Muscle of leg (tissue), 3 donors: ENCODE measurements at regions not wholly inside any gene's neighbourhood (a gene's known extent, or its start where the extent isn't known, plus 50 kb on each side); places are given as distances from the start of the nearest gene placed in this dataset.

ENCODE experiments used
- DNase-seq: peaks from one replicate; pipeline ENCODE4 v3.0.0; 2013
- H3K27ac ChIP-seq: one replicate; pipeline ENCODE4 v1.5.1; 2013; ENCODE audit warnings: mild to moderate bottlenecking, low read length, control low read depth
- H3K27me3 ChIP-seq: one replicate; pipeline ENCODE4 v1.6.1; 2013; ENCODE audit warnings: low read length; ENCODE audit not compliant: control insufficient read depth, insufficient read depth
- H3K36me3 ChIP-seq: one replicate; pipeline ENCODE4 v1.6.1; 2013; ENCODE audit warnings: low read length; ENCODE audit not compliant: control insufficient read depth, insufficient read depth
- H3K4me1 ChIP-seq: one replicate; pipeline ENCODE4 v1.6.1; 2013; ENCODE audit warnings: low read length; ENCODE audit not compliant: control insufficient read depth, insufficient read depth
- H3K4me3 ChIP-seq: one replicate; pipeline ENCODE4 v1.5.1; 2013; ENCODE audit warnings: low read length, control low read depth
- H3K9me3 ChIP-seq: replicated peaks from 2 replicates; pipeline ENCODE4 v1.6.1; 2013; ENCODE audit warnings: low read depth, low read length; ENCODE audit not compliant: control insufficient read depth
- WGBS: methylation state at CpG from one replicate; pipeline ENCODE4 v1.1.5; 2013; ENCODE audit warnings: missing lambda C conversion rate; ENCODE audit not compliant: insufficient coverage; 5-methylcytosine and 5-hydroxymethylcytosine counted together

GRCh38 chr2:234189786-234190300, 139.3 kb downstream of the SPP2 start:
- no peaks in the 10 kb centered on the region for H3K9me3 ChIP-seq
- WGBS: 75% methylated on average over 4 of the region's 6 CpGs

DNA sequence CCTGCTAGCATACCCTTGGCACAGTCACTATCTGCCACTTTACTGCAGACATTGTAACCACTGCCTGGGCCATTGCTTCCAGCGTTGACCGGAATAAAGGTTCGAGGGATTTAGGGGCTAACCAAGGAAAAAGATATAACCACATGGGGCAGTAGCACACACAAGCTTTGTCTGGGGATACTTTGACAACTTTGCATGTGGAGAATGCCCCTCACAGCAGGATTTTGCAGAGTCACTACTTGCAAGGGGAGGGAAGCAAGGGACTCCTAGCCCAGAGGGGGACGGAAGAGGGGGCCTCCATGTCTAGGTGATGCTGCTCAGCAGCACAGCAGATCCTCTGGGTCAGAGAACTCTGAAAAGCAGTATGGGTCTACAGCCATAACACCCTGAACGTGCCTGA, 138.7 kb downstream of the SPP2 start:
- no peak overlapping the region for H3K27ac ChIP-seq
- no peak for DNase-seq
- no peaks in the 10 kb centered on the region for H3K36me3 ChIP-seq
- WGBS: 76% methylated on average over 2 of the region's 5 CpGs
- H3K9me3 ChIP-seq: no peaks in the 10 kb centered on the region
- H3K27me3 ChIP-seq: peaks cover 6% of the 10 kb centered on the region
- H3K4me3 ChIP-seq: no peak overlapping the region
- H3K4me1 ChIP-seq: no peaks in the 10 kb centered on the region

More at GRCh38 chr2:234189786-234190300, 139.3 kb downstream of the SPP2 start:
- no peak for DNase-seq
- H3K27me3 ChIP-seq: peaks cover 4% of the 10 kb centered on the region
- no peak overlapping the region for H3K27ac ChIP-seq
- H3K36me3 ChIP-seq: no peaks in the 10 kb centered on the region
- H3K4me1 ChIP-seq: no peaks in the 10 kb centered on the region
- no peak overlapping the region for H3K4me3 ChIP-seq

DNA sequence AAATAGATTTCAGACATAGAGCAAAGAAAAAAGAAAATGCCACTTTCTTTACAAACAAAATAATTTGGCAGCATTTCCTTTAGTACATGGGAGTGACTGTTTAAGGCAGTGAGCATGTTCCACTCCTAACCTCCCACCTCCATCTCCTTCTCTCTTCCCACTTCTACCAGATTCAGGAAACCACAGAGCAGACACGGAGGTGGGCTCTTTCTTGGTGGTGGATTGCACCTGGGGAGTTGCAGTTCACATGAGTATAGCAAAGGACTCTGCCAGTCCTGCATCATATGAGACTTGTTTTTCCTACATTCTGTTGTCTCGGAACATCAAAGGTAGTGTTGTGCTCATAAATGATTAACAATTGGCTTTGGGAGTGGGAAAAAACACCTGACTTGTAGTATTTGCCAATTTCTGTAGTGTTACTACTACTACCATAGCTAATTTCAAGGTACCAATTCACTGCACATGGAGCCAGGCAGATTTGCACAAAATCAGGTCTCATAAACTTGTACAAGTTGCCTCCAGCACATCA, 137.2 kb downstream of the SPP2 start:
- no CpG with 5 or more reads among the region's 2 CpGs for whole genome bisulfite sequencing
- H3K27me3 ChIP-seq: peaks cover 6% of the 10 kb centered on the region

DNA sequence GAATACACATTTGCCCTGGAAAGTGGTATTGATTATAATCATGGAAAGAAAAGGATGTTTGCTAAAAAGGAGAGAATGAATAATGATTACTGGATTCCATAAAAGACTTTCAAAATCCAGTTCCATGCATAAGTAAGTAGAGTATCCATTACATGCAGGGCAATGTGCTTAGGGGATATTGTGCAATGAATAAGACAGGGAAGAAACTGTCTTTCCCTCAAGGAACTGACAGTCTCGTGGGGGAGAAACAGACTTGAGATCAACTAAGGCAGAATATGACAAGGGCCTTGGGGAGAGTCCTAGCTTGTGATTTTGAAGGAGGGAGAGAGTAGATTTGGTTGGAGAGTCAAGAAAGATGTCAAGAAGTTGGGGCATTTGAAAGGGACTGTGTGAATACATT, 130.6 kb downstream of the SPP2 start:
- Histone ChIP-seq H3K9me3 (no peaks in the 10 kb centered on the region), H3K4me3 (no peak overlapping the region), H3K36me3 (no peaks in the 10 kb centered on the region), H3K4me1 (no peaks in the 10 kb centered on the region), H3K27ac (no peak overlapping the region), H3K27me3 (peaks cover 7% of the 10 kb centered on the region)
- 57% methylated on average over 1 of the region's 1 CpG for WGBS
- DNase-seq: no peak

More for the DNA sequence above, 137.2 kb downstream of the SPP2 start:
- H3K27ac ChIP-seq: no peak overlapping the region
- no peak for DNase-seq
- H3K9me3 ChIP-seq: no peaks in the 10 kb centered on the region
- no peaks in the 10 kb centered on the region for H3K4me1 ChIP-seq
- H3K36me3 ChIP-seq: no peaks in the 10 kb centered on the region
- no peak overlapping the region for H3K4me3 ChIP-seq

DNA sequence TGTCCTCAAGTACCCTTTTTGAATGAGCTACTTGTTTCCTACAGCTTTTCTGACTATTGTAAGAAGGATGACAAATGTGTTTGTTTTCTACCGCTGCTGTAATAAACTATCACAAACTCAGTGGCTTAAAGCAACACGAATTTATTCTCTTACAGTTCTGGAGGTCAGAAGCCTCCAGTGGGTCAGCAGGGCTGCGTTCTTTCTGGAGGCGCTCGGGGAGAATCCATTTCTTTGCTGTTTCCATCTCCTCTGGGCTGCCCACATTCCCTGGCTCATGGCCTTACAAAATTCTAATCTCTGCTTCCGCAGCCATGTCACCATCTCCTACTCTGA, 128.5 kb downstream of the SPP2 start:
- Histone ChIP-seq H3K9me3 (no peaks in the 10 kb centered on the region), H3K4me3 (no peak overlapping the region), H3K36me3 (no peaks in the 10 kb centered on the region), H3K27ac (no peak overlapping the region), H3K4me1 (no peaks in the 10 kb centered on the region), H3K27me3 (peaks cover 5% of the 10 kb centered on the region)
- DNase-seq: no peak
- WGBS: 87% methylated on average over 6 of the region's 6 CpGs

- DNase-seq: no peak
- H3K4me1 ChIP-seq: no peaks in the 10 kb centered on the region
- no peaks in the 10 kb centered on the region for H3K36me3 ChIP-seq
- H3K9me3 ChIP-seq: no peaks in the 10 kb centered on the region
- no peak overlapping the region for H3K4me3 ChIP-seq
- H3K27ac ChIP-seq: no peak overlapping the region
- H3K27me3 ChIP-seq: peaks cover 5% of the 10 kb centered on the region
- 50% methylated on average over 4 of the region's 10 CpGs for WGBS
Measured at GRCh38 chr2:234178330-234179030, 128.0 kb downstream of the SPP2 start.

DNA sequence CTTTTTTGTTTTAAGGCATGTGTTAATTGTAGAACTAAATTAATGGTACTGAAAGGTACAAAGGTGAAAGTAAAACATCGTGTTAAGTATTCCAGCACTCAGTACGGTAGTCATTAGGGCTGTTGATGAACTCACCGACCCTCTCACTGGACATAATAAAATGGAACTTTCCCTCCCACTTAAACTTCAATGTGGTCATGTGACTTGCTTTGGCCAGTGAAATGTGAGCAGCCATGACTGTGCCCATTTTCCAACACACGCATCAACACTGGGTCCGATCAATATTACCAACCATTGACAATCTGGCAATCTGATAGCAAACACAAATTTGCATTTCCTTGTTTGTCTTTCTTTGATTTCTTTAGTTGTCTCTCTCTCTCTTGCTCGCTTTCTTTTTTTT, 125.1 kb downstream of the SPP2 start:
- Histone ChIP-seq H3K27ac (no peak overlapping the region), H3K36me3 (no peaks in the 10 kb centered on the region), H3K4me3 (no peak overlapping the region), H3K27me3 (peaks cover 5% of the 10 kb centered on the region), H3K9me3 (no peaks in the 10 kb centered on the region), H3K4me1 (no peaks in the 10 kb centered on the region)
- WGBS: 100% methylated on average over 2 of the region's 6 CpGs
- DNase-seq: no peak

DNA sequence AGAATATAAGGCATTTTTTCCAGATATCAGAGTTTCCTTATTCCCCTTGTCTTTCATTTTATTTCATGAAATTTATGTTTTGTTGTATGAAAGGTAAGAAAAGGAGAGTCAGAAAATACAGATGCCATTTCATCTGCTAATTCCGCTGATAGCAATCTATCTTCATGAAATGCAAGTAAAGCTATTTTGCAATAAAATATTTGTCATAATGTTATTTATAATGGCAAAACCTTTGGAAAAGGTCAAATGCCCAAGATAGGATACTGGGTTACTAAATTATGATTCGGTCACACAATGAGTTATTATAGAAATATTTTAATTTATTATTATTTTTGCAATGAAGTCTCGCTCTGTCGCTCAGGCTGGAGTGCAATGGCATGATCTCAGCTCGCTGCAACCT, 124.2 kb downstream of the SPP2 start:
- Histone ChIP-seq H3K27ac (no peak overlapping the region), H3K27me3 (peaks cover 5% of the 10 kb centered on the region), H3K4me1 (no peaks in the 10 kb centered on the region), H3K4me3 (no peak overlapping the region), H3K9me3 (no peaks in the 10 kb centered on the region), H3K36me3 (no peaks in the 10 kb centered on the region)
- DNase-seq: no peak
- WGBS: no CpG with 5 or more reads among the region's 5 CpGs

- no peak overlapping the region for H3K27ac ChIP-seq
- DNase-seq: no peak
- H3K9me3 ChIP-seq: no peaks in the 10 kb centered on the region
- no CpG with 5 or more reads among the region's 4 CpGs for WGBS
- H3K36me3 ChIP-seq: no peaks in the 10 kb centered on the region
- H3K4me1 ChIP-seq: no peaks in the 10 kb centered on the region
- H3K4me3 ChIP-seq: no peak overlapping the region
- no peaks in the 10 kb centered on the region for H3K27me3 ChIP-seq
Measured at GRCh38 chr2:234172532-234172931, 122.0 kb downstream of the SPP2 start.

DNA sequence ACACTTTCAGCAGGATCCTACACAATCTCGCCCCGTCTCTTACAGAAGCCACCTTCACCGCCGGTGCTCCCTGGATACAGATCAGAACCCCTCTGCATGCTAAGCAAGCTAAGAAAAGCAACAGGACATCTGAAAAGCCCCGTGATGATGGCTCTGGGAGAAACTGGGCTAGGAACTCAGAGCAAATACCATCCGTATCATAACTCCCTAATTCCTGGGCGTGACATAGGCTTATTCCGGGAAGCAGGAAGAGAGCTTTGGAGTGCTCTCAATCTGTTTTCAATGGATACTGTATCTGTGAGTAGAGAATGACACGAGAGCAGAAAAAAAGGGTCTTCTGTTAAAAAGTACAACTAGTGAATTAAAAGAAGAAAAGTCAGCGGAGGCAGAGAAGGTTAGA, 121.6 kb downstream of the SPP2 start:
- Histone ChIP-seq H3K4me3 (no peak overlapping the region), H3K27me3 (no peaks in the 10 kb centered on the region), H3K27ac (no peak overlapping the region), H3K4me1 (no peaks in the 10 kb centered on the region), H3K9me3 (no peaks in the 10 kb centered on the region), H3K36me3 (no peaks in the 10 kb centered on the region)
- peak; percentile 9 for DNase-seq
- 71% methylated on average over 4 of the region's 10 CpGs for WGBS
